OCI-LY7 (cell line): ENCODE measurements at regions not wholly inside any gene's neighbourhood (a gene's known extent, or its start where the extent isn't known, plus 50 kb on each side); places are given as distances from the start of the nearest gene placed in this dataset.

Experiments used
- BruUV-seq: library from RNA; stranded (reverse); fragments of 400-500 nt; replicated peaks from 2 replicates; lab custom pipeline; 2021; lab: Mats Ljungman, UMichigan
- CTCF ChIA-PET: fragments of 300-600 bp; sonication (Branson Sonifier 250); formaldehyde crosslinking; loops from one replicate; lab custom pipeline; 2022; ENCODE audit warnings: antibody characterized with exemption; ENCODE audit not compliant: unreplicated experiment; lab: Charles Lee
- POLR2A ChIA-PET: fragments of 300-600 bp; sonication (Branson Sonifier 250); formaldehyde crosslinking; loops from one replicate; lab custom pipeline; 2022; ENCODE audit warnings: antibody characterized with exemption; lab: Charles Lee
- DNase-seq: peaks from one replicate; pipeline ENCODE4 v3.0.0-alpha.2; 2015; ENCODE audit warnings: low spot score
- H2AFZ ChIP-seq: fragments of 200-600 bp; sonication (generic), shearing (Covaris generic); 2 replicates; pipeline ENCODE4 v1.6.1; 2014; ENCODE audit warnings: mild to moderate bottlenecking, antibody characterized with exemption, low read length, moderate library complexity
- H3K27ac ChIP-seq: fragments of 200-600 bp; sonication (generic); 2 replicates; pipeline ENCODE4 v1.5.1; 2014; ENCODE audit warnings: mixed run types, low read depth, mild to moderate bottlenecking, moderate library complexity, low read length, inconsistent platforms; ENCODE audit not compliant: poor library complexity, severe bottlenecking
- H3K36me3 ChIP-seq: fragments of 200-600 bp; sonication (generic); 2 replicates; pipeline ENCODE4 v1.6.1; 2014; ENCODE audit warnings: mild to moderate bottlenecking, antibody characterized with exemption, low read length, moderate library complexity, mixed read lengths; ENCODE audit not compliant: insufficient read depth
- H3K4me1 ChIP-seq: fragments of 200-600 bp; sonication (generic); 2 replicates; pipeline ENCODE4 v1.5.1; 2014; ENCODE audit warnings: mild to moderate bottlenecking, low read length; ENCODE audit not compliant: insufficient read depth, poor library complexity, severe bottlenecking
- H3K4me2 ChIP-seq: fragments of 200-600 bp; sonication (generic); 2 replicates; pipeline ENCODE4 v1.6.1; 2014; ENCODE audit warnings: mild to moderate bottlenecking, low read length
- H3K4me3 ChIP-seq: fragments of 200-600 bp; sonication (generic); 2 replicates; pipeline ENCODE4 v1.5.1; 2014; ENCODE audit warnings: mild to moderate bottlenecking, low read depth, low read length; ENCODE audit not compliant: poor library complexity, severe bottlenecking
- H3K79me2 ChIP-seq: fragments of 200-600 bp; sonication (generic); 2 replicates; pipeline ENCODE4 v1.6.1; 2016; ENCODE audit warnings: low read depth, mild to moderate bottlenecking, low read length, moderate library complexity, mixed read lengths; ENCODE audit not compliant: insufficient read depth
- H3K9me2 ChIP-seq: fragments of 200-600 bp; sonication (generic); 2 replicates; pipeline ENCODE4 v1.6.1; 2016; ENCODE audit warnings: mild to moderate bottlenecking, low read length, mixed read lengths; ENCODE audit not compliant: insufficient read depth
- H3K9me3 ChIP-seq: fragments of 200-600 bp; sonication (generic); 2 replicates; pipeline ENCODE4 v1.6.1; 2014; ENCODE audit warnings: mild to moderate bottlenecking, mixed run types, low read length, mixed read lengths
- H4K20me1 ChIP-seq: fragments of 200-600 bp; sonication (generic); 2 replicates; pipeline ENCODE4 v1.6.1; 2014; ENCODE audit warnings: mild to moderate bottlenecking, antibody characterized with exemption, low read length, moderate library complexity, mixed read lengths; ENCODE audit not compliant: insufficient read depth
- EZH2phosphoT487 ChIP-seq: fragments of 200-600 bp; sonication (generic); IDR thresholded peaks from 2 replicates; pipeline ENCODE4 v1.6.1; 2018; ENCODE audit warnings: low read depth, borderline replicate concordance, mild to moderate bottlenecking, mixed run types, antibody characterized with exemption, low read length, moderate library complexity, mixed read lengths
- intact Hi-C: fragments of 100-400 bp; cut with micrococcal nuclease; formaldehyde crosslinking; loops from one replicate; pipeline ENCODE4 v1.10.0; 2022; ENCODE audit not compliant: unreplicated experiment
- TF ChIP-seq, protein P1 (sequence below): fragments of 200-600 bp; sonication (generic); conservative IDR thresholded peaks from 2 replicates; pipeline ENCODE4 v1.5.1; 2014; ENCODE audit warnings: mild to moderate bottlenecking, antibody characterized with exemption, low read length, moderate library complexity, mixed read lengths

DNA sequence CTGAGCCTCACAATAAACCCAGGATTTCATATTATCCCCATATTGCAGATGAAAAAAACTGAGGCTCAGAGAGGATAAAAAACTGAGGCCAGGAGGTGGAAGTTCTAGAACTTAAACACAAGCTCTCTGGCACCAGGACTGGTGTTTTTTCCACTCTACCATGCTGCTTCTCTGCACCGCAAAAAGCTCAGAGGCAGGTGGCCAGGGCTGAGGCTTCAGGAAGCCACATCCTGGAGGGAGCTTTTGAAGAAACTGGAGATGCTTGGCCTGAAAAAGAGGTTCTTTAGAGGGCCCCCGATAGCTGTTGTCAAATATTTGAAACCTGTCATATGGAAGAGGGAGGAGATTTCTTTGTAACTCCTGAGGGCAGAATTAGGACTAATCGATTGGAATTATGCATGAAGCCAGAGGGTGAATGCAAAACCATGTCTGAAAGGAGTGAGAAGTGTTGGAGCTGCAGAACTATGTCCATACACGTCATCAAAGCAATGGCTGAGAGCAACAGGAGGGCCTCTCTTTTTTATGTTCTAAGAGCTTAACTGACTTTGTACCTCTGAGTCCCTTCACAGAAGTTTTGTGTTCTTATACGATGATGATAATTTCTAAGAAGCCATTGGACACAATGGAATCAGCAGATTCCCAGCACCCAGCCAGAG is 448.6 kb downstream of the FUT8 start:
- Histone ChIP-seq H3K79me2 (no peaks in the 10 kb centered on the region), H3K36me3 (no peaks in the 10 kb centered on the region), H3K4me1 (no peaks in the 10 kb centered on the region), H3K9me3 (no peaks in the 10 kb centered on the region), H2AFZ (no peak overlapping the region), H3K9me2 (no peaks in the 10 kb centered on the region), H3K27ac (no peak overlapping the region), H3K4me3 (no peak overlapping the region), H4K20me1 (no peaks in the 10 kb centered on the region), H3K4me2 (no peak overlapping the region)
- BruUV-seq, result no TSS peak
- ChIA-PET CTCF (no interaction called here), POLR2A (no interaction called here)
- DNase-seq, result no peak
- TF ChIP-seq, protein P1, sequence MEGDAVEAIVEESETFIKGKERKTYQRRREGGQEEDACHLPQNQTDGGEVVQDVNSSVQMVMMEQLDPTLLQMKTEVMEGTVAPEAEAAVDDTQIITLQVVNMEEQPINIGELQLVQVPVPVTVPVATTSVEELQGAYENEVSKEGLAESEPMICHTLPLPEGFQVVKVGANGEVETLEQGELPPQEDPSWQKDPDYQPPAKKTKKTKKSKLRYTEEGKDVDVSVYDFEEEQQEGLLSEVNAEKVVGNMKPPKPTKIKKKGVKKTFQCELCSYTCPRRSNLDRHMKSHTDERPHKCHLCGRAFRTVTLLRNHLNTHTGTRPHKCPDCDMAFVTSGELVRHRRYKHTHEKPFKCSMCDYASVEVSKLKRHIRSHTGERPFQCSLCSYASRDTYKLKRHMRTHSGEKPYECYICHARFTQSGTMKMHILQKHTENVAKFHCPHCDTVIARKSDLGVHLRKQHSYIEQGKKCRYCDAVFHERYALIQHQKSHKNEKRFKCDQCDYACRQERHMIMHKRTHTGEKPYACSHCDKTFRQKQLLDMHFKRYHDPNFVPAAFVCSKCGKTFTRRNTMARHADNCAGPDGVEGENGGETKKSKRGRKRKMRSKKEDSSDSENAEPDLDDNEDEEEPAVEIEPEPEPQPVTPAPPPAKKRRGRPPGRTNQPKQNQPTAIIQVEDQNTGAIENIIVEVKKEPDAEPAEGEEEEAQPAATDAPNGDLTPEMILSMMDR, result no peak
- TF ChIP-seq EZH2phosphoT487, result no peak
- intact Hi-C loops, result no loop called here

DNA sequence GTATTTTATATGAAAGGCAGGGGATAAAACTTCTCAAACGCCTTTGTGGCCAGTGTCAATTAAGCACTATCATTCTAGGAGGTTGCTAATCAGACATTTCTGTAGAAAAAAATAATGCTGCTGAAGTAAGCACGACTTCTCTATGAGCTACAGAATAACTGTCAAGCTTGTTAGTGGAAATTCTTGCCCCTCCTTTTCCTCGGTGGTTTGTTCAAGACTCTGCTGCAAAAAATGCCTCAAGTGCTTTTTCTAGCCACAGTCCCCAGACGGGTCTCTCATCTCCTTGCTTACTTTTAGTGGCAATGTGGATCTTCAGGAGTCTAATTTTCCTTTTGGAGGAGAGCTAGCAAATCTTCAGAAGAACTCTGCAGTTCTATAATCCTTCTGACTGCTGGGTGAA is 452.0 kb downstream of the FUT8 start:
- Histone ChIP-seq H3K4me2 (no peak overlapping the region), H3K4me3 (no peak overlapping the region), H3K4me1 (no peaks in the 10 kb centered on the region), H3K27ac (no peak overlapping the region), H3K79me2 (no peaks in the 10 kb centered on the region), H4K20me1 (no peaks in the 10 kb centered on the region), H3K9me3 (no peaks in the 10 kb centered on the region), H2AFZ (no peak overlapping the region), H3K36me3 (no peaks in the 10 kb centered on the region), H3K9me2 (no peaks in the 10 kb centered on the region)
- TF ChIP-seq, protein P1, result no peak
- TF ChIP-seq EZH2phosphoT487, result no peak
- intact Hi-C loops, result no loop called here
- no TSS peak for BruUV-seq
- ChIA-PET CTCF (no interaction called here), POLR2A (no interaction called here)
- DNase-seq, result no peak

DNA sequence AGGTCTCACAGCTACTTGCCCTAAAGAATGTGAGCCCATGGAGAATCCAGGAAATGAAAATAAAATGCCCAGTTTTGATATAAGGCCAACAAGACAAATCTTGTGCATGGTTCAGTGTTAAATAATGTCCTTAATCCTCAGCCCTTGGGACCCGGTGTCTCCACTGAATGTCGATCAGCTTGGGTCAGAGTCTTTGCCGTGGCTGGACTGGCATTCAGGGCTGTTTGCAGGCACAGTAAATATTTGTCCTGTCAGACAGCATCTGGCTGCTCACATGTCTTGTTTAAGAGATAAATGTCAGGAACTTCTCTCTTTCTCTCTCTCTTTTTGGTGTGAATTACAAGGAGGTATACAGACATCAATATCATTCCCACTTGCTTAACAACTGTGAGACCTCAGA is 452.5 kb downstream of the FUT8 start:
- intact Hi-C loops, result no loop called here
- no peak overlapping the region for H3K4me2 ChIP-seq
- CTCF ChIA-PET, result no interaction called here

More for the DNA sequence above, 452.5 kb downstream of the FUT8 start:
- Histone ChIP-seq H3K4me3 (no peak overlapping the region), H3K9me3 (no peaks in the 10 kb centered on the region), H3K27ac (no peak overlapping the region), H4K20me1 (no peaks in the 10 kb centered on the region), H3K4me1 (no peaks in the 10 kb centered on the region), H3K9me2 (no peaks in the 10 kb centered on the region), H3K36me3 (no peaks in the 10 kb centered on the region), H2AFZ (no peak overlapping the region), H3K79me2 (no peaks in the 10 kb centered on the region)
- POLR2A ChIA-PET, result no interaction called here
- no TSS peak for BruUV-seq
- no peak for DNase-seq
- no peak for TF ChIP-seq EZH2phosphoT487
- TF ChIP-seq, protein P1, result no peak
